ENCODE measurements at regions not wholly inside any gene's neighbourhood (a gene's known extent, or its start where the extent isn't known, plus 50 kb on each side); places are given as distances from the start of the nearest gene placed in this dataset.

DNA sequence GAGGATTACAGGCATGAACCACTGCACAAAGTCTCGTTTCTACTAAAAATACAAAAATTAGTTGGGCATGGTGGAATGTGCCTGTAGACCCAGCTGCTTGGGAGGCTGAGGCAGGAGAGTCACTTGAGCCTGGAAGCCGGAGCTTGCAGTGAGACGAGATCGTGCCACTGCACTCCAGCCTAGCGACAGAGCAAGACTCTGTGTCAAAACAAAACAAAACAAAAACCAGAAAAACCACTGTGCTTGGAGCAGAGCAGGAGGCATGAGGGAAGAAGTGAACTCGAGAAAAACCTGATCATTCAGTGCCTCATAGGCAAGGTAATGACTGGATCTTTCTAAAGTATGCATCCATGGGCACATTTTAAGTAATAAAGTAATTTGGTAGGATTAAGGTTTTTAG, 487.8 kb downstream of the KCNH5 start:
- TF ChIP-seq, protein P1, sequence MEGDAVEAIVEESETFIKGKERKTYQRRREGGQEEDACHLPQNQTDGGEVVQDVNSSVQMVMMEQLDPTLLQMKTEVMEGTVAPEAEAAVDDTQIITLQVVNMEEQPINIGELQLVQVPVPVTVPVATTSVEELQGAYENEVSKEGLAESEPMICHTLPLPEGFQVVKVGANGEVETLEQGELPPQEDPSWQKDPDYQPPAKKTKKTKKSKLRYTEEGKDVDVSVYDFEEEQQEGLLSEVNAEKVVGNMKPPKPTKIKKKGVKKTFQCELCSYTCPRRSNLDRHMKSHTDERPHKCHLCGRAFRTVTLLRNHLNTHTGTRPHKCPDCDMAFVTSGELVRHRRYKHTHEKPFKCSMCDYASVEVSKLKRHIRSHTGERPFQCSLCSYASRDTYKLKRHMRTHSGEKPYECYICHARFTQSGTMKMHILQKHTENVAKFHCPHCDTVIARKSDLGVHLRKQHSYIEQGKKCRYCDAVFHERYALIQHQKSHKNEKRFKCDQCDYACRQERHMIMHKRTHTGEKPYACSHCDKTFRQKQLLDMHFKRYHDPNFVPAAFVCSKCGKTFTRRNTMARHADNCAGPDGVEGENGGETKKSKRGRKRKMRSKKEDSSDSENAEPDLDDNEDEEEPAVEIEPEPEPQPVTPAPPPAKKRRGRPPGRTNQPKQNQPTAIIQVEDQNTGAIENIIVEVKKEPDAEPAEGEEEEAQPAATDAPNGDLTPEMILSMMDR (IDR thresholded peaks at IDR 0.05; ENCODE audit: insufficient read depth, low read length, poor library complexity, severe bottlenecking), result no peak
- no peak for TF ChIP-seq EZH2phosphoT487 (conservative IDR thresholded peaks at IDR 0.05; ENCODE audit: low read length)

All from SU-DHL-6 (cell line).